ENCODE measurements at regions not wholly inside any gene's neighbourhood (a gene's known extent, or its start where the extent isn't known, plus 50 kb on each side); places are given as distances from the start of the nearest gene placed in this dataset.

GRCh38 chr13:79081942-79082341, 324.1 kb downstream of the RBM26 start:
- CTCF ChIA-PET: interaction anchor here (0.6 kb wide), 1 partner anchor 21 kb away, joined by 3 read pairs; no protein-coding TSS in a partner anchor
- Histone ChIP-seq H3K4me1 (ENCODE audit: control insufficient read depth in 2 of 2, insufficient read depth in 2 of 2, low read length in 2 of 2) (no peaks in the 10 kb centered on the region), H3K27me3 (ENCODE audit: control insufficient read depth in 2 of 2, insufficient read depth in 2 of 2, low read length in 2 of 2) (no peaks in the 10 kb centered on the region), H3K36me3 (ENCODE audit: control insufficient read depth in 2 of 3, insufficient read depth in 3 of 3, low read length in 3 of 3) (no peaks in the 10 kb centered on the region), H3K9me3 (ENCODE audit: control insufficient read depth in 2 of 3, low read length in 3 of 3) (no peaks in the 10 kb centered on the region), H3K27ac (ENCODE audit: low read depth, low read length) (no peak overlapping the region), H3K4me3 (ENCODE audit: low read length) (no peak overlapping the region)
- H3K27me3 Mint-ChIP-seq: peaks cover 0 to 6% (median 4%) of the 10 kb centered on the region in 5 donors
- POLR2A ChIA-PET: no interaction called here
- intact Hi-C loops (cut with micrococcal nuclease): no loop called here
- H3K27ac Mint-ChIP-seq: no peak overlapping the region
- no peaks in the 10 kb centered on the region for H3K36me3 Mint-ChIP-seq
- no peak overlapping the region for H3K4me3 Mint-ChIP-seq
- DNase-seq: no peak
- H3K4me1 Mint-ChIP-seq: peaks cover 0 to 6% (median 0%) of the 10 kb centered on the region in 7 donors
- peaks cover 0 to 5% (median 0%) of the 10 kb centered on the region in 11 donors for H3K9me3 Mint-ChIP-seq
- no peak for ATAC-seq

GRCh38 chr13:79079351-79079839, 326.7 kb downstream of the RBM26 start:
- POLR2A ChIA-PET: no interaction called here
- no peak overlapping the region for H3K27ac Mint-ChIP-seq
- no peak for ATAC-seq

GRCh38 chr13:79075703-79076102, 330.4 kb downstream of the RBM26 start:
- intact Hi-C loops (cut with micrococcal nuclease): no loop called here
- Mint-ChIP-seq H3K27me3 (peaks cover 8 to 23% (median 19%) of the 10 kb centered on the region in 5 donors), H3K9me3 (peaks cover 0 to 9% (median 3%) of the 10 kb centered on the region in 11 donors), H3K4me3 (no peak overlapping the region), H3K4me1 (peaks cover 0 to 6% (median 0%) of the 10 kb centered on the region in 7 donors), H3K36me3 (no peaks in the 10 kb centered on the region), H3K27ac (no peak overlapping the region)
- Histone ChIP-seq H3K36me3 (ENCODE audit: control insufficient read depth in 2 of 3, insufficient read depth in 3 of 3, low read length in 3 of 3) (no peaks in the 10 kb centered on the region), H3K27me3 (ENCODE audit: control insufficient read depth in 2 of 2, insufficient read depth in 2 of 2, low read length in 2 of 2) (no peaks in the 10 kb centered on the region), H3K9me3 (ENCODE audit: control insufficient read depth in 2 of 3, low read length in 3 of 3) (no peaks in the 10 kb centered on the region), H3K27ac (ENCODE audit: low read depth, low read length) (no peak overlapping the region), H3K4me1 (ENCODE audit: control insufficient read depth in 2 of 2, insufficient read depth in 2 of 2, low read length in 2 of 2) (no peaks in the 10 kb centered on the region), H3K4me3 (ENCODE audit: low read length) (no peak overlapping the region)
- CTCF ChIA-PET: no interaction called here
- POLR2A ChIA-PET: no interaction called here
- DNase-seq (no peak), ATAC-seq (no peak)

More at GRCh38 chr13:79079351-79079839, 326.7 kb downstream of the RBM26 start:
- intact Hi-C loops (cut with micrococcal nuclease): no loop called here
- no peaks in the 10 kb centered on the region for H3K9me3 ChIP-seq (ENCODE audit: control insufficient read depth in 2 of 3, low read length in 3 of 3)
- no peak overlapping the region for H3K27ac ChIP-seq (ENCODE audit: low read depth, low read length)
- Mint-ChIP-seq H3K36me3 (no peaks in the 10 kb centered on the region), H3K4me1 (peaks cover 0 to 6% (median 0%) of the 10 kb centered on the region in 7 donors), H3K27me3 (peaks cover 0 to 13% (median 7%) of the 10 kb centered on the region in 5 donors), H3K9me3 (peaks cover 0 to 9% (median 0%) of the 10 kb centered on the region in 11 donors), H3K4me3 (no peak overlapping the region)
- CTCF ChIA-PET: no interaction called here
- no peak for DNase-seq
- H3K36me3 ChIP-seq (ENCODE audit: control insufficient read depth in 2 of 3, insufficient read depth in 3 of 3, low read length in 3 of 3): no peaks in the 10 kb centered on the region
- H3K4me1 ChIP-seq (ENCODE audit: control insufficient read depth in 2 of 2, insufficient read depth in 2 of 2, low read length in 2 of 2): no peaks in the 10 kb centered on the region
- H3K27me3 ChIP-seq (ENCODE audit: control insufficient read depth in 2 of 2, insufficient read depth in 2 of 2, low read length in 2 of 2): no peaks in the 10 kb centered on the region
- no peak overlapping the region for H3K4me3 ChIP-seq (ENCODE audit: low read length)

DNA sequence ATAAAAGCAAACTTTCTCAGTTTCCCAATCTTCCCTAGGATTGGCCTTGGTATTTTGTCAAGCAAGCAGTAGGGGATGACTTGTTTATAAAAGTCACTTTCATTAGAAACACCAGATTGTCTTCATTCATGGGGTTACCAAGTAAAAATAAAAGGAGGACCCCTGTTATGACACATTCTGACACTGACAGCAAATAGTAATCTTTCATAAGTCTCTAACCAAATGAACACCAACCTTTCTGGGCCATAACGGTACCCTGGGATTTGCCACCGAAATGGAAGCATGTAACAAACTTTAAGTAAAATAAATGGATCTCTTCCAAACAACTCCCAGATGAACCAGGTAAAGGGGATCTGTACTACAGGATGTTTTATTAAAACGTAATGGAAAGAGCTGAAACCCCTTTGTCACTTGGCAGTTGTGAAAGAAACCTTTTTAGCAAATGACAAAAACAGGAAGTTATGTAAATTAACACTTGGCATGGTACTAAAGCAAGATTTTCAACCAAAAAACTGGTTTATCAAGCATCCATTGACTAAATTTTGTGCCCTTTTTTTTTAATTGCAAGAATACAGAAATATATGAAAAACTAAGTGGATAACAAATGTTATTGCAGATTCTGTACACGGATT, 335.6 kb downstream of the RBM26 start:
- no peaks in the 10 kb centered on the region for H3K9me3 ChIP-seq (ENCODE audit: control insufficient read depth in 2 of 3, low read length in 3 of 3)

DNA sequence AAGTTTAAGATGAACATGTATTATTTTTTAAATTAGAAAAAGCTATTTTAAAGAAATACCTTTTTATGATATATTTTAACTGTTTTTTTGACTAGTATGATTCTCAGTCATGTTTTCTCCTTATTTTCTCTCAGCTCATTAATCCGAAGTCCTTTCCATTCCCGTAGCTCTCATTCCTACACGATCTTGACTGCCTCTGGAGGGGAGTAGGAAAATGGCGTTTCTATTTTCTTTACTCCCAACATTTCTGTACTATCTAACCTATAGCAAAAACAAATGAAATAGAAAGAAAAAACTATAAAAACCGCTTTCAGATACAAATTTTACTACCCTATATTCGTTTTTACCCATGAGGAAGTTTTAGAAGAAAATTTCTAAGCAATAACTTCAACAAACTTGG, 343.8 kb downstream of the RBM26 start:
- Mint-ChIP-seq H3K27me3 (peaks cover 5 to 25% (median 21%) of the 10 kb centered on the region in 5 donors), H3K9me3 (peaks cover 0 to 6% (median 0%) of the 10 kb centered on the region in 11 donors), H3K4me1 (no peaks in the 10 kb centered on the region), H3K4me3 (no peak overlapping the region), H3K36me3 (no peaks in the 10 kb centered on the region), H3K27ac (no peak overlapping the region)
- intact Hi-C loops (cut with micrococcal nuclease): no loop called here
- POLR2A ChIA-PET: no interaction called here
- no peak for DNase-seq
- ATAC-seq: no peak
- Histone ChIP-seq H3K27me3 (ENCODE audit: control insufficient read depth in 2 of 2, insufficient read depth in 2 of 2, low read length in 2 of 2) (no peaks in the 10 kb centered on the region), H3K36me3 (ENCODE audit: control insufficient read depth in 2 of 3, insufficient read depth in 3 of 3, low read length in 3 of 3) (no peaks in the 10 kb centered on the region), H3K4me3 (ENCODE audit: low read length) (no peak overlapping the region), H3K9me3 (ENCODE audit: control insufficient read depth in 2 of 3, low read length in 3 of 3) (no peaks in the 10 kb centered on the region), H3K27ac (ENCODE audit: low read depth, low read length) (no peak overlapping the region), H3K4me1 (ENCODE audit: control insufficient read depth in 2 of 2, insufficient read depth in 2 of 2, low read length in 2 of 2) (no peaks in the 10 kb centered on the region)
- CTCF ChIA-PET: no interaction called here

More for the DNA sequence above, 335.6 kb downstream of the RBM26 start:
- ChIA-PET POLR2A (interaction anchor here (0.7 kb wide), 1 partner anchor 461 kb away, joined by 6 read pairs; no protein-coding TSS in a partner anchor), CTCF (no interaction called here)
- no peak overlapping the region for H3K4me3 ChIP-seq (ENCODE audit: low read length)
- peaks cover 17 to 48% (median 36%) of the 10 kb centered on the region in 5 donors for H3K27me3 Mint-ChIP-seq
- DNase-seq: no peak
- H3K4me1 Mint-ChIP-seq: no peaks in the 10 kb centered on the region
- peaks cover 0 to 5% (median 0%) of the 10 kb centered on the region in 11 donors for H3K9me3 Mint-ChIP-seq
- no peak for ATAC-seq
- H3K36me3 ChIP-seq (ENCODE audit: control insufficient read depth in 2 of 3, insufficient read depth in 3 of 3, low read length in 3 of 3): no peaks in the 10 kb centered on the region
- H3K4me3 Mint-ChIP-seq: no peak overlapping the region
- H3K36me3 Mint-ChIP-seq: peaks cover 0 to 4% (median 0%) of the 10 kb centered on the region in 5 donors
- intact Hi-C loops (cut with micrococcal nuclease): no loop called here
- H3K4me1 ChIP-seq (ENCODE audit: control insufficient read depth in 2 of 2, insufficient read depth in 2 of 2, low read length in 2 of 2): no peaks in the 10 kb centered on the region
- no peak overlapping the region for H3K27ac Mint-ChIP-seq
- H3K27ac ChIP-seq (ENCODE audit: low read depth, low read length): no peak overlapping the region
- H3K27me3 ChIP-seq (ENCODE audit: control insufficient read depth in 2 of 2, insufficient read depth in 2 of 2, low read length in 2 of 2): no peaks in the 10 kb centered on the region

GRCh38 chr13:79060216-79060615, 345.8 kb downstream of the RBM26 start:
- Histone ChIP-seq H3K27ac (ENCODE audit: low read depth, low read length) (no peak overlapping the region), H3K4me3 (ENCODE audit: low read length) (no peak overlapping the region), H3K27me3 (ENCODE audit: control insufficient read depth in 2 of 2, insufficient read depth in 2 of 2, low read length in 2 of 2) (no peaks in the 10 kb centered on the region), H3K36me3 (ENCODE audit: control insufficient read depth in 2 of 3, insufficient read depth in 3 of 3, low read length in 3 of 3) (no peaks in the 10 kb centered on the region), H3K9me3 (ENCODE audit: control insufficient read depth in 2 of 3, low read length in 3 of 3) (no peaks in the 10 kb centered on the region), H3K4me1 (ENCODE audit: control insufficient read depth in 2 of 2, insufficient read depth in 2 of 2, low read length in 2 of 2) (no peaks in the 10 kb centered on the region)
- no peak for ATAC-seq
- no peaks in the 10 kb centered on the region for H3K4me1 Mint-ChIP-seq
- DNase-seq: no peak
- H3K9me3 Mint-ChIP-seq: peaks cover 0 to 10% (median 0%) of the 10 kb centered on the region in 11 donors
- H3K27ac Mint-ChIP-seq: no peak overlapping the region
- no peaks in the 10 kb centered on the region for H3K36me3 Mint-ChIP-seq
- intact Hi-C loops (cut with micrococcal nuclease): no loop called here
- CTCF ChIA-PET: no interaction called here
- no peak overlapping the region for H3K4me3 Mint-ChIP-seq
- H3K27me3 Mint-ChIP-seq: peaks cover 0 to 28% (median 5%) of the 10 kb centered on the region in 5 donors
- POLR2A ChIA-PET: no interaction called here

DNA sequence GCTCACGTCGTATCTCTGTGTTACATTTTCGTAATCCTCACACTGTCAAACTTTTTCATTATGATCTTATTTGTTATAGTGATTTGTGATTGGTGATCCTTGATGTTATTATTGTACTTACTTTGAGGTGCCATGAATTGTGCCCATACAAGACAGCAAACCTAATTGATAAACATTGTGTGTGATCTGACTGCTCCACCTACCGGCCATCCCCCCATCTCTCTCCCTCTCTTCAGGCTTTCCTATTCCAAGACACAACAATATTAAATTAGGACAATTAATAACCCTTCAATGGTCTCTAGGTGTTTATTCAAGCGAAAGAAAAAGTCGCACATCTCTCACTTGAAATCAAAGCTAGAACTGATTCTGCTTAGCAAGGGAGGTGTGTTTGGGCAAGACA, 349.3 kb downstream of the RBM26 start:
- no peaks in the 10 kb centered on the region for H3K9me3 ChIP-seq (ENCODE audit: control insufficient read depth in 2 of 3, low read length in 3 of 3)
- no peak overlapping the region for H3K27ac ChIP-seq (ENCODE audit: low read depth, low read length)
- H3K27me3 Mint-ChIP-seq: peaks cover 0 to 18% (median 3%) of the 10 kb centered on the region in 5 donors
- no peaks in the 10 kb centered on the region for H3K4me1 ChIP-seq (ENCODE audit: control insufficient read depth in 2 of 2, insufficient read depth in 2 of 2, low read length in 2 of 2)
- H3K4me3 ChIP-seq (ENCODE audit: low read length): no peak overlapping the region
- ChIA-PET CTCF (no interaction called here), POLR2A (no interaction called here)
- no peaks in the 10 kb centered on the region for H3K27me3 ChIP-seq (ENCODE audit: control insufficient read depth in 2 of 2, insufficient read depth in 2 of 2, low read length in 2 of 2)
- no peaks in the 10 kb centered on the region for H3K4me1 Mint-ChIP-seq
- ATAC-seq (no peak), DNase-seq (no peak)
- H3K9me3 Mint-ChIP-seq: peaks cover 0 to 4% (median 0%) of the 10 kb centered on the region in 11 donors
- no peak overlapping the region for H3K4me3 Mint-ChIP-seq
- intact Hi-C loops (cut with micrococcal nuclease): no loop called here
- no peaks in the 10 kb centered on the region for H3K36me3 Mint-ChIP-seq
- H3K27ac Mint-ChIP-seq: no peak overlapping the region
- no peaks in the 10 kb centered on the region for H3K36me3 ChIP-seq (ENCODE audit: control insufficient read depth in 2 of 3, insufficient read depth in 3 of 3, low read length in 3 of 3)

Data from naive thymus-derived CD4-positive, alpha-beta T cell (primary cell).